ENCODE measurements at regions not wholly inside any gene's neighbourhood (a gene's known extent, or its start where the extent isn't known, plus 50 kb on each side); places are given as distances from the start of the nearest gene placed in this dataset.

DNA sequence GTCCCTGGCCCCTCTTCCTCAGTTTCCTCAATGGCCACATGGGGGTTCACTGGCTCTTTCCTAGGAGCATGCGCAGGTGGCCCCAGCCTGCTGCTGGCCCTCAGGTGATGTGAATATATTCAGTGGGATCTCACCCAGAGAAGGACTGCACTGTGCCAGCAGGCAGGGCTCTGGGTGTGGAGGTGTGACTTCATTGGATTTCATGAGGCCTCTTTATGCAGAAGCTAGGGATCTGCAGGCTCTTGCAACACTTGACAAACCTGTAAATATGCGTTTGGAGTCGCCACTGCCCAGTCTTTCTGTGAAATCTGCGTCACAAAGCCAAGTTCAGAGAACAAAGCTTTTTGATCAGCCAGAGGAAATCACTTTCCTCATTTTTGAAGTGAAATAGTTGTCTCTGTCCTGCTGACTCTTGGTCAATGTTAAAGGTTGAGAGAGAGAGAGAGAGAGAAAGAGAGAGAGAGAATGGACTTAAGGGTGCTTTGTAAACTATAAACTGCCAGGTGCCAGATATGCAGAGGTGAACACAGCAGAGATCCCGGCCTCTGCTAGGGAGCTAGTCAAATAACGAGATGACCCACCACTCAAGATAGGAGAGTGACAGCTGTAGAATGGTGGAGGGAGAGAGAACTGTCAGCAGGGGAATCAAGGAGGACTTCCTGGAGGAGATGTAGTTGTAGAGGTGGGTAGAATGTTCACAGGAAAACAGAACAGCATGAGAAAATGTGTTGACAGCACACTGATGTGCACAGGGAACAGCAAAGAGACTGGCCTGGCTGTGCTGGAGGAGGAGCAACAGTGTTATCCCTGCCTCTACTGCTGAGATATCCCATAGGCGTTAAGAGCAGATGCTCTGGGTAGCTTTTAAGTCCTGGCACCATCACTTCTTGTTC is 167.0 kb upstream of the ZNF618 start:
- peaks cover 0 to 7% (median 0%) of the 10 kb centered on the region in 4 donors for H3K4me1 ChIP-seq
- H3K36me3 ChIP-seq, result no peaks in the 10 kb centered on the region
- no peak overlapping the region for H3K27ac ChIP-seq
- H3K9me3 ChIP-seq, result no peaks in the 10 kb centered on the region
- no peak for DNase-seq
- H3K27me3 ChIP-seq, result no peaks in the 10 kb centered on the region
- H3K4me3 ChIP-seq, result no peak overlapping the region
- no peak for TF ChIP-seq POLR2A (IDR thresholded peaks at IDR 0.05)
- TF ChIP-seq, protein P1, sequence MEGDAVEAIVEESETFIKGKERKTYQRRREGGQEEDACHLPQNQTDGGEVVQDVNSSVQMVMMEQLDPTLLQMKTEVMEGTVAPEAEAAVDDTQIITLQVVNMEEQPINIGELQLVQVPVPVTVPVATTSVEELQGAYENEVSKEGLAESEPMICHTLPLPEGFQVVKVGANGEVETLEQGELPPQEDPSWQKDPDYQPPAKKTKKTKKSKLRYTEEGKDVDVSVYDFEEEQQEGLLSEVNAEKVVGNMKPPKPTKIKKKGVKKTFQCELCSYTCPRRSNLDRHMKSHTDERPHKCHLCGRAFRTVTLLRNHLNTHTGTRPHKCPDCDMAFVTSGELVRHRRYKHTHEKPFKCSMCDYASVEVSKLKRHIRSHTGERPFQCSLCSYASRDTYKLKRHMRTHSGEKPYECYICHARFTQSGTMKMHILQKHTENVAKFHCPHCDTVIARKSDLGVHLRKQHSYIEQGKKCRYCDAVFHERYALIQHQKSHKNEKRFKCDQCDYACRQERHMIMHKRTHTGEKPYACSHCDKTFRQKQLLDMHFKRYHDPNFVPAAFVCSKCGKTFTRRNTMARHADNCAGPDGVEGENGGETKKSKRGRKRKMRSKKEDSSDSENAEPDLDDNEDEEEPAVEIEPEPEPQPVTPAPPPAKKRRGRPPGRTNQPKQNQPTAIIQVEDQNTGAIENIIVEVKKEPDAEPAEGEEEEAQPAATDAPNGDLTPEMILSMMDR (IDR thresholded peaks at IDR 0.05), result no peak

DNA sequence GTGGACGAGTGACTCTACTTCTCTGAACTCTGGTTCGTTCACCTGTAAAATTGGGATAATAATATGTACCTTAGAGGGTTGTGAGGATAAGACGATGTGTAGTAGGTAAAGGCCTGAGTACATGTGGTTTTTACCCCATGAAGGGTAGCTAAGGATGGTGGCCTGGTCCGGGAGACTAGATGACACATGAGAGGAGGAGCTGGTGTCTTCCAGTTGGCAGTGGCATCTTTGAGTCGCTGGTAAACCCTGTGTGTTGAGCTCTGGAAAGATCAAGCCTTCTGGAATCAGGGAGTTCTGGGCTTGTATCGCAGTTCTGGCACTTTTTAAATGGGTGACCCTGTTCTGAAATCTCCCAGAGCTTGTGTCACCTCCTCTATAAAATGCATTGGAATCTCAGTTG is 166.4 kb upstream of the ZNF618 start:
- H3K4me1 ChIP-seq, result peaks cover 0 to 7% (median 0%) of the 10 kb centered on the region in 4 donors
- H3K36me3 ChIP-seq, result no peaks in the 10 kb centered on the region
- H3K9me3 ChIP-seq, result no peaks in the 10 kb centered on the region
- no peaks in the 10 kb centered on the region for H3K27me3 ChIP-seq
- TF ChIP-seq POLR2A (IDR thresholded peaks at IDR 0.05), result no peak
- TF ChIP-seq, protein P1 (IDR thresholded peaks at IDR 0.05), result no peak
- no peak overlapping the region for H3K27ac ChIP-seq
- H3K4me3 ChIP-seq, result no peak overlapping the region
- DNase-seq, result no peak

DNA sequence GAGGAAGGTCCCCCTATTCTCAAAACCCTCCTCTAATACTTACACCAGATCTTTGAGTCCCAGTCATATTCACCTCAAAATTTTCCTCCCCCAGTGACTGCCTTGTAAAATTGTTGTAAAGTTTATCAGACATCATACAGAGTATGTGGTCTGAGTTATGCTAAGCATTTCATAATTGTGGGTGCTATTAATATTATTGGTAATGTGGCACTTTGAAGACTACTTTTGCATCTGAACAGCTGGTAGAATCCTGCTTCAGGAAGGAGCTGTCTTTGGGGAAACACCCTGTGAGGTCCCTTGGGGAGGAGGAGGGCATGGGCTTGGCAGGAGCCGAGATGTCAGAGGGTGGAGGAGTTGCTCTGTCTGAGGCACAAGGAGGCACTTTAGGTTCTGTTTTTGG is 164.9 kb upstream of the ZNF618 start:
- H3K4me1 ChIP-seq, result peaks cover 0 to 7% (median 0%) of the 10 kb centered on the region in 4 donors
- no peak overlapping the region for H3K4me3 ChIP-seq
- no peak for DNase-seq
- no peaks in the 10 kb centered on the region for H3K27me3 ChIP-seq
- H3K9me3 ChIP-seq, result peaks cover 0 to 5% (median 0%) of the 10 kb centered on the region in 4 donors
- H3K36me3 ChIP-seq, result no peaks in the 10 kb centered on the region
- TF ChIP-seq, protein P1 (IDR thresholded peaks at IDR 0.05), result no peak
- TF ChIP-seq POLR2A (IDR thresholded peaks at IDR 0.05), result no peak
- H3K27ac ChIP-seq, result no peak overlapping the region

DNA sequence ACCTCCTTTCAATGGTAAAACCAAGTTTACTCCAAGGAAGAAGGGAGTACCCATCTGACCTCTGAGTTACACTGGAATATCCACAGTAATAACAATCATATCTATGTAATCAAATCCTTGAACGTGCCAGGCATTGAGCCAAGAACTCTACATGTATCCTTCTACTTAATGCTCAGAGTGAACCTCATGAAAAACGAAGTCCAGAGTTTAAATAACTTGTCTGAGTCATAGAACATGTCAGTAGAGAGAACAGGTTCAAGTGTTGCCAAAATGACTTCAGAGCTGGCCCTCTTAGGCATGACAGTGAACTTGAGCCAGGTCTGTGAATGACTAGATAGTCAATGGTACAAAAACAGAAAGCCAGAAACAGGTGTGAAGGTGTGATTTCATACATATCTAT is 164.1 kb upstream of the ZNF618 start:
- Histone ChIP-seq H3K27ac (no peak overlapping the region), H3K36me3 (no peaks in the 10 kb centered on the region), H3K27me3 (no peaks in the 10 kb centered on the region), H3K9me3 (peaks cover 0 to 7% (median 0%) of the 10 kb centered on the region in 4 donors), H3K4me1 (peaks cover 0 to 7% (median 0%) of the 10 kb centered on the region in 4 donors), H3K4me3 (no peak overlapping the region)
- TF ChIP-seq, protein P1 (IDR thresholded peaks at IDR 0.05), result no peak
- TF ChIP-seq POLR2A (IDR thresholded peaks at IDR 0.05), result no peak
- peak in 1 of 3 donors; percentile 62 for DNase-seq

DNA sequence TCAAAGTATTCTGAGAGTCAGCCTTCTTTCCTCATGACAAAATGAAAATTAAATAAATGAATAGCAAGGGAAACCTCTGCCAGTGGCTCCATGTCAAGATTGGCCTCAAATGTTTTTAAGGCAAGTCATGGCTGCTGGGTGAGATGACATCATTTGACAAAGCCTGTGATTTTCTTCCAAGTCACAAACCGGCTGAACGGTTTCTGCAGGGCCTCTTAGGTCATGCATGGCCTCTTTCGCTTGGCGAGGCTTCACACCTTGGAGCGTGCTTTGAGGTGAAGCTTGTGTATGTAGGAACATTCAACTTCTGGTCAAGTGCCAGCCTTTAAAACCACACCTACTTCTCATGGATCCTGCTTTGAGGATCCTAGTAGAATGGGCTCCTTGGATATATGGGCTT is 161.0 kb upstream of the ZNF618 start:
- Histone ChIP-seq H3K36me3 (no peaks in the 10 kb centered on the region), H3K9me3 (peaks cover 0 to 7% (median 0%) of the 10 kb centered on the region in 4 donors), H3K27ac (no peak overlapping the region), H3K27me3 (no peaks in the 10 kb centered on the region), H3K4me1 (peaks cover 0 to 7% (median 0%) of the 10 kb centered on the region in 4 donors), H3K4me3 (no peak overlapping the region)
- no peak for DNase-seq
- no peak for TF ChIP-seq POLR2A (IDR thresholded peaks at IDR 0.05)
- TF ChIP-seq, protein P1 (IDR thresholded peaks at IDR 0.05), result no peak
